Upper lobe of left lung (tissue), 6 donors: ENCODE measurements at regions not wholly inside any gene's neighbourhood (a gene's known extent, or its start where the extent isn't known, plus 50 kb on each side); places are given as distances from the start of the nearest gene placed in this dataset.

ENCODE experiments used
- ATAC-seq, 2 donors: fragments of 200-7000 bp; cut with Tn5 transposase; one replicate each; pipeline ENCODE4 v1.9.1; 2022; ENCODE audit warnings: mild to moderate bottlenecking in 2 of 2, moderate library complexity in 2 of 2; ENCODE audit not compliant: low FRiP score in 2 of 2
- DNase-seq, 2 donors: peaks; one replicate each; pipeline ENCODE4 v3.0.0-alpha.2; 2019 to 2020
- H3K27ac ChIP-seq, 4 donors: fragments of 200-600 bp; sonication (generic); one replicate each; pipeline ENCODE4 v1.5.1; 2016 to 2019
- H3K27me3 ChIP-seq, 4 donors: fragments of 200-600 bp; sonication (generic); one replicate each; pipeline ENCODE4 v1.5.1; 2017 to 2019
- H3K36me3 ChIP-seq, 4 donors: fragments of 200-600 bp; sonication (generic); one replicate each; pipeline ENCODE4 v1.5.1; 2016 to 2019
- H3K4me1 ChIP-seq, 4 donors: fragments of 200-600 bp; sonication (generic); one replicate each; pipeline ENCODE4 v1.5.1; 2018 to 2019
- H3K4me3 ChIP-seq, 4 donors: fragments of 200-600 bp; sonication (generic); one replicate each; pipeline ENCODE4 v1.5.1; 2017 to 2019; ENCODE audit warnings: mild to moderate bottlenecking in 2 of 4, moderate library complexity in 1 of 4
- H3K9me3 ChIP-seq, 4 donors: fragments of 200-600 bp; sonication (generic); one replicate each; pipeline ENCODE4 v1.5.1; 2018 to 2019
- CTCF ChIP-seq, 6 experiments: fragments of 450-650 bp in 4 of 6; fragments of 200-600 bp in 2 of 6; sonication (generic) in 2 of 6; IDR thresholded peaks; one replicate each; pipeline ENCODE4 v1.5.1; 2016 to 2019; ENCODE audit warnings: antibody characterized with exemption in 6 of 6
- EP300 ChIP-seq, 4 donors: sonication (generic); formaldehyde crosslinking; IDR thresholded peaks; one replicate each; pipeline ENCODE4 v1.5.1; 2017; ENCODE audit warnings: antibody characterized with exemption in 4 of 4, control low read depth in 2 of 4
- POLR2A ChIP-seq, 4 donors: fragments of 450-650 bp; IDR thresholded peaks; one replicate each; pipeline ENCODE4 v1.5.1; 2016 to 2017; ENCODE audit warnings: antibody characterized with exemption in 4 of 4, mild to moderate bottlenecking in 2 of 4
- POLR2AphosphoS5 ChIP-seq, 2 donors: sonication (generic); formaldehyde crosslinking; IDR thresholded peaks; one replicate each; pipeline ENCODE4 v1.5.1; 2017; ENCODE audit warnings: antibody characterized with exemption in 2 of 2
- WGBS, 2 donors: methylation state at CpG; one replicate each; pipeline ENCODE4 v1.1.5; 2017 to 2018; 5-methylcytosine and 5-hydroxymethylcytosine counted together
- donor health status: DM: no; HTN: no; CAD: no; lungs with moderate emphysema.
- donor health status: DM: no; HTN: yes; CAD: no; lungs with severe emphysema.

- TF ChIP-seq CTCF (IDR thresholded peaks at IDR 0.05): no peak
- TF ChIP-seq POLR2A (IDR thresholded peaks at IDR 0.05): no peak
- TF ChIP-seq POLR2AphosphoS5 (IDR thresholded peaks at IDR 0.05): no peak
- no peak for TF ChIP-seq EP300 (IDR thresholded peaks at IDR 0.05)
- no peak for ATAC-seq
- Histone ChIP-seq H3K27me3 (no peaks in the 10 kb centered on the region), H3K27ac (no peak overlapping the region), H3K36me3 (no peaks in the 10 kb centered on the region), H3K9me3 (no peaks in the 10 kb centered on the region), H3K4me3 (no peak overlapping the region), H3K4me1 (peaks cover 0 to 7% (median 3%) of the 10 kb centered on the region in 4 donors)
- 64 to 65% methylated on average over 11 of the region's 11 CpGs for WGBS, 2 donors
- no peak for DNase-seq
Observed at GRCh38 chr20:39210341-39211036, 248.3 kb downstream of the DHX35 start.

GRCh38 chr20:39206899-39207564 is 244.9 kb downstream of the DHX35 start:
- TF ChIP-seq POLR2A (IDR thresholded peaks at IDR 0.05) (no peak), EP300 (IDR thresholded peaks at IDR 0.05) (no peak), CTCF (IDR thresholded peaks at IDR 0.05) (no peak), POLR2AphosphoS5 (IDR thresholded peaks at IDR 0.05) (no peak)
- ATAC-seq: no peak
- H3K4me3 ChIP-seq: no peak overlapping the region
- H3K27ac ChIP-seq: no peak overlapping the region
- DNase-seq: peak in 1 of 2 donors; percentile 35
- peaks cover 0 to 3% (median 0%) of the 10 kb centered on the region in 4 donors for H3K9me3 ChIP-seq
- WGBS, 2 donors: 59 to 64% methylated on average over 4 of the region's 4 CpGs
- H3K36me3 ChIP-seq: no peaks in the 10 kb centered on the region
- H3K27me3 ChIP-seq: no peaks in the 10 kb centered on the region
- peaks cover 0 to 7% (median 3%) of the 10 kb centered on the region in 4 donors for H3K4me1 ChIP-seq

- Histone ChIP-seq H3K27me3 (no peaks in the 10 kb centered on the region), H3K9me3 (no peaks in the 10 kb centered on the region), H3K36me3 (no peaks in the 10 kb centered on the region), H3K4me1 (no peaks in the 10 kb centered on the region), H3K4me3 (no peak overlapping the region), H3K27ac (no peak overlapping the region)
- DNase-seq (no peak), ATAC-seq (no peak)
- WGBS, 2 donors: 49 to 50% methylated on average over 8 of the region's 8 CpGs
- no peak for TF ChIP-seq EP300 (IDR thresholded peaks at IDR 0.05)
- no peak for TF ChIP-seq POLR2A (IDR thresholded peaks at IDR 0.05)
- no peak for TF ChIP-seq CTCF (IDR thresholded peaks at IDR 0.05)
- no peak for TF ChIP-seq POLR2AphosphoS5 (IDR thresholded peaks at IDR 0.05)
Observed at GRCh38 chr20:39195582-39196021, 233.5 kb downstream of the DHX35 start.

GRCh38 chr20:39190666-39191570 is 228.8 kb downstream of the DHX35 start:
- WGBS, 2 donors: 81 to 87% methylated on average over 3 to 12 of the region's 12 CpGs

More at GRCh38 chr20:39190666-39191570, 228.8 kb downstream of the DHX35 start:
- ATAC-seq (peak in 1 of 2 donors; percentile 10), DNase-seq (peak in 1 of 2 donors; percentile 60)
- Histone ChIP-seq H3K27me3 (no peaks in the 10 kb centered on the region), H3K36me3 (no peaks in the 10 kb centered on the region), H3K9me3 (no peaks in the 10 kb centered on the region), H3K4me3 (no peak overlapping the region), H3K4me1 (no peaks in the 10 kb centered on the region), H3K27ac (no peak overlapping the region)
- no peak for TF ChIP-seq CTCF (IDR thresholded peaks at IDR 0.05)
- no peak for TF ChIP-seq POLR2AphosphoS5 (IDR thresholded peaks at IDR 0.05)
- no peak for TF ChIP-seq EP300 (IDR thresholded peaks at IDR 0.05)
- no peak for TF ChIP-seq POLR2A (IDR thresholded peaks at IDR 0.05)
